Ovary (tissue), 7 donors: ENCODE measurements at regions not wholly inside any gene's neighbourhood (a gene's known extent, or its start where the extent isn't known, plus 50 kb on each side); places are given as distances from the start of the nearest gene placed in this dataset.

ENCODE experiments used
- DNase-seq, 5 donors: peaks; one replicate each; pipeline ENCODE4 v3.0.0-alpha.2; 2019 to 2020
- H3K27ac ChIP-seq, 2 donors: fragments of 200-600 bp; one replicate each; pipeline versions ENCODE4 v1.5.1 to v1.8.0; 2019 to 2022
- H3K27me3 ChIP-seq: fragments of 200-600 bp; one replicate; pipeline ENCODE4 v1.8.0; 2022
- H3K36me3 ChIP-seq: fragments of 200-600 bp; sonication (generic); one replicate; pipeline ENCODE4 v1.5.1; 2019
- H3K4me1 ChIP-seq: one replicate; pipeline ENCODE4 v1.8.1; 2013; ENCODE audit warnings: mild to moderate bottlenecking, moderate library complexity; ENCODE audit not compliant: insufficient read depth
- H3K4me3 ChIP-seq: fragments of 200-600 bp; sonication (generic); one replicate; pipeline ENCODE4 v1.5.1; 2017
- H3K9me3 ChIP-seq, 2 donors: fragments of 200-600 bp in 1 of 2; sonication (generic) in 1 of 2; one replicate each; pipeline versions ENCODE4 v1.5.1 to v1.8.1; 2013 to 2019; ENCODE audit warnings: mild to moderate bottlenecking in 1 of 2, moderate library complexity in 1 of 2
- EP300 ChIP-seq: sonication (generic); formaldehyde crosslinking; IDR thresholded peaks from one replicate; pipeline ENCODE4 v1.6.1; 2017; ENCODE audit warnings: antibody characterized with exemption
- POLR2A ChIP-seq: fragments of 450-650 bp; IDR thresholded peaks from one replicate; pipeline ENCODE4 v1.6.1; 2017; ENCODE audit warnings: antibody characterized with exemption, mild to moderate bottlenecking, moderate library complexity
- WGBS, 3 donors: extraction: QIAGEN DNeasy Blood & Tissue Kit in 1 of 3; methylation state at CpG; one replicate each; pipeline versions ENCODE4 v1.1.5 to v1.1.7; 2013 to 2017; 5-methylcytosine and 5-hydroxymethylcytosine counted together
- intact Hi-C, 4 donors: fragments of 100-400 bp; cut with DNase I; formaldehyde crosslinking; loops; one replicate each; pipeline versions ENCODE4 v1.11.0 to v1.15.1; 2022 to 2023
- TF ChIP-seq, protein P1 (sequence below), 3 donors: fragments of 450-650 bp in 2 of 3; fragments of 200-600 bp in 1 of 3; IDR thresholded peaks; one replicate each; pipeline versions ENCODE4 v1.5.1 to v1.8.0; 2016 to 2022; ENCODE audit warnings: antibody characterized with exemption in 3 of 3, mild to moderate bottlenecking in 1 of 3
- donor health status: DM: no; HTN: no; CAD: no; lungs with moderate emphysema.
- donor health status: DM: no; HTN: no; CAD: no.
- donor health status: Bipolar disorder and iron deficiency.
- donor health status: DM: no; HTN: no; CAD: no.
- donor health status: DM: yes; HTN: yes; CAD: no.

DNA sequence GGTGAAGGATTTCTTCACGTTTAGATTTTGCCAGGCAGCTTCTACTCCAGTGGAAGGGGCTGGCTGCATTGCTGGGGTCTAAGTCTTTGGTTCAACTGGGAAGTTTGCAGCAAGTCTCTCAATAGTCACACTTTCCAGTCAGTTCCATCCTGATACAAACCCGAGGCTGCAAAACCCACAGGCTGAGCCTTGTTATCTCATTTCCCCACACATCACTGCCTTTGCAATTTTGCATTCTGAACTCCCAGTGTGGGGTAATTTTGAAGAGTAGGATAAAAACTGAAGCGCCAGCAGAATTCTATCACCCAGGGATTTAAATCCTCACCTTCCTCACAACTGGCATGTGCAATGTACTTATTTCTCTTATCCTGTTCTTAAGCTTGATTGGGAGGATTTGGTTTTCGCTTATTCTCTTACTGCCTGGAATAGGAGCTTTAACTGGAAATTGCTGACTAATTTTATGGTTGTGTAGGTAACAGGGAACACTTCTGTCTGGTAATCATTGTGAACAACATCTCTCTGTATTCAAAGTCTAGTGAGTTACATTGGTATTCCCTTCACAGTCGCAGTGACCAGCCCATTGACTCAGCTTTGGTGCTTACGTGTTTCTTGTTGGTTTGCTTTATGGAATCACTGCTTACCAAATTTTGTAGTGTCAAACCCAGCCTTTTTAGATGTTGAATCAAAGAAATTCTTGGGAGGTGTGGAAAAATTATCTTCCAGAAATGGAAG lies 142.0 kb upstream of the TOPAZ1 start:
- no peaks in the 10 kb centered on the region for H3K9me3 ChIP-seq
- DNase-seq, result no peak
- no peak overlapping the region for H3K4me3 ChIP-seq
- no peak overlapping the region for H3K27ac ChIP-seq
- TF ChIP-seq POLR2A (no peak), EP300 (no peak)
- TF ChIP-seq, protein P1, sequence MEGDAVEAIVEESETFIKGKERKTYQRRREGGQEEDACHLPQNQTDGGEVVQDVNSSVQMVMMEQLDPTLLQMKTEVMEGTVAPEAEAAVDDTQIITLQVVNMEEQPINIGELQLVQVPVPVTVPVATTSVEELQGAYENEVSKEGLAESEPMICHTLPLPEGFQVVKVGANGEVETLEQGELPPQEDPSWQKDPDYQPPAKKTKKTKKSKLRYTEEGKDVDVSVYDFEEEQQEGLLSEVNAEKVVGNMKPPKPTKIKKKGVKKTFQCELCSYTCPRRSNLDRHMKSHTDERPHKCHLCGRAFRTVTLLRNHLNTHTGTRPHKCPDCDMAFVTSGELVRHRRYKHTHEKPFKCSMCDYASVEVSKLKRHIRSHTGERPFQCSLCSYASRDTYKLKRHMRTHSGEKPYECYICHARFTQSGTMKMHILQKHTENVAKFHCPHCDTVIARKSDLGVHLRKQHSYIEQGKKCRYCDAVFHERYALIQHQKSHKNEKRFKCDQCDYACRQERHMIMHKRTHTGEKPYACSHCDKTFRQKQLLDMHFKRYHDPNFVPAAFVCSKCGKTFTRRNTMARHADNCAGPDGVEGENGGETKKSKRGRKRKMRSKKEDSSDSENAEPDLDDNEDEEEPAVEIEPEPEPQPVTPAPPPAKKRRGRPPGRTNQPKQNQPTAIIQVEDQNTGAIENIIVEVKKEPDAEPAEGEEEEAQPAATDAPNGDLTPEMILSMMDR (IDR thresholded peaks at IDR 0.05), result no peak
- H3K4me1 ChIP-seq, result no peaks in the 10 kb centered on the region
- intact Hi-C loops, result no loop called here
- H3K27me3 ChIP-seq, result no peaks in the 10 kb centered on the region
- WGBS, 3 donors, result 64 to 74% (median 66%) methylated on average over 6 of the region's 6 CpGs
- H3K36me3 ChIP-seq, result no peaks in the 10 kb centered on the region

- 52 to 58% (median 56%) methylated on average over 2 of the region's 2 CpGs for WGBS, 3 donors
- no peak for DNase-seq
- H3K27ac ChIP-seq, result no peak overlapping the region
- intact Hi-C loops, result no loop called here
- H3K4me1 ChIP-seq, result no peaks in the 10 kb centered on the region
- H3K4me3 ChIP-seq, result no peak overlapping the region
- H3K36me3 ChIP-seq, result no peaks in the 10 kb centered on the region
- no peaks in the 10 kb centered on the region for H3K27me3 ChIP-seq
- TF ChIP-seq POLR2A, result no peak
- TF ChIP-seq, protein P1 (IDR thresholded peaks at IDR 0.05), result no peak
- no peak for TF ChIP-seq EP300
- H3K9me3 ChIP-seq, result no peaks in the 10 kb centered on the region
These were observed 141.4 kb upstream of the TOPAZ1 start for GRCh38 chr3:44100298-44100695.

DNA sequence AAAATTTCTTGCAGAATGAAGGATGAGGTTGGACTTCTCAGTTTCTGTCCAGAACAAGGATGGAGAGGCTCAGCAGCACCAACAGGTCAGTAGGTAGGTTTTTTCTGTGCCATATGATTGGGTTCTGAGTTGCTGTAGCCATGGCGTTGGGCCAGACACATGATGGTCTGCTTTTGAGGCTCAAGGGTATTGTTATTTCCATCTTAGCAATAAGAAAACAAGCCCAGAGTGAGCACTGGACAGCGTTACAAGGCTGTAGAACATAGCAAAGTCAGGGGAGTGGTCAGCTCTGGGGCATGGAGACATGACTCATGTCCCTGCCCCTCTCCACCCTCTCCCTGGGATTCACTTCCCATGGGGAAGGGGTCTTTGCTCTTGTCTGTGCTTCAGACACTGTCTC lies 137.6 kb upstream of the TOPAZ1 start:
- no peaks in the 10 kb centered on the region for H3K36me3 ChIP-seq
- H3K27me3 ChIP-seq, result no peaks in the 10 kb centered on the region
- no peaks in the 10 kb centered on the region for H3K9me3 ChIP-seq
- H3K4me1 ChIP-seq, result no peaks in the 10 kb centered on the region
- intact Hi-C loops, result no loop called here
- TF ChIP-seq POLR2A, result no peak
- TF ChIP-seq, protein P1 (IDR thresholded peaks at IDR 0.05), result no peak
- TF ChIP-seq EP300, result no peak
- H3K27ac ChIP-seq, result no peak overlapping the region
- H3K4me3 ChIP-seq, result no peak overlapping the region
- 70 to 82% (median 80%) methylated on average over 2 of the region's 2 CpGs for WGBS, 3 donors
- no peak for DNase-seq

GRCh38 chr3:44104668-44105321 lies 136.9 kb upstream of the TOPAZ1 start:
- no peaks in the 10 kb centered on the region for H3K4me1 ChIP-seq
- no peaks in the 10 kb centered on the region for H3K27me3 ChIP-seq
- DNase-seq, result no peak
- H3K9me3 ChIP-seq, result no peaks in the 10 kb centered on the region
- no peak overlapping the region for H3K4me3 ChIP-seq
- no peaks in the 10 kb centered on the region for H3K36me3 ChIP-seq
- intact Hi-C loops, result no loop called here
- 78 to 80% (median 78%) methylated on average over 4 of the region's 4 CpGs for WGBS, 3 donors
- no peak overlapping the region for H3K27ac ChIP-seq
- TF ChIP-seq, protein P1 (IDR thresholded peaks at IDR 0.05), result no peak
- TF ChIP-seq EP300, result no peak
- no peak for TF ChIP-seq POLR2A
